Stimulated activated memory B cell treated with anti-CD40 and anti-IgM and Interleukin-4, amounts not matched to agents 10 μg/mL and 1 μg/mL and 100 μg/mL, for 72 hours (primary cell): ENCODE measurements at regions not wholly inside any gene's neighbourhood (a gene's known extent, or its start where the extent isn't known, plus 50 kb on each side); places are given as distances from the start of the nearest gene placed in this dataset.

Experiments used
- ATAC-seq: fragments of 150-1000 bp; cut with Tn5 transposase; 2 replicates; pipeline ENCODE4 v1.10.0; 2021
- H3K27ac Mint-ChIP-seq: one replicate; pipeline ENCODE4 v1.8.0; 2022; ENCODE audit warnings: mild to moderate bottlenecking, mixed read lengths
- H3K27me3 Mint-ChIP-seq: one replicate; pipeline ENCODE4 v1.8.0; 2022; ENCODE audit warnings: mixed read lengths
- H3K36me3 Mint-ChIP-seq: one replicate; pipeline ENCODE4 v1.8.0; 2022; ENCODE audit warnings: mixed read lengths
- H3K4me1 Mint-ChIP-seq: one replicate; pipeline ENCODE4 v1.8.0; 2022; ENCODE audit warnings: mixed read lengths
- H3K4me3 Mint-ChIP-seq: one replicate; pipeline ENCODE4 v1.8.0; 2022; ENCODE audit warnings: mild to moderate bottlenecking, moderate library complexity, mixed read lengths
- H3K9me3 Mint-ChIP-seq: one replicate; pipeline ENCODE4 v1.8.0; 2022; ENCODE audit warnings: mixed read lengths

DNA sequence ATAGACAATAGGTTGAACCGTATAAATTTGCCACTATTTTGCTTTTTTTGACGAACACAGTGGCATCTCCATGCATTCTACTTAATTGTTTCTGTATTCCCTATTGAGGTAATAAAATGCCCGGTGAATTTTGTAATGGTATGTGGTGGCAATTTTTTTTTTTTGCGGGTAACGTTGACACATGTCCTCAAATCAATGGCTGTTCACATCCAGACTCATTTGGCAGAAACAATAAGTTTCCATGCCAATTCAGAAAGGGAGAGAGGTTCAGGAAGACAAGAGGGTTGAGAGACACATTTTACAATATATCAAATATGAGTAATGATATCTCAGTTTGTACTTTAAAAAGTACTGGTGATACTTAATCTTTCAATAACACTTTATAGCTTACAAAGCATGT lies 463.9 kb downstream of the WDR72 start:
- Mint-ChIP-seq H3K4me1 (no peaks in the 10 kb centered on the region), H3K27ac (no peak overlapping the region), H3K4me3 (no peak overlapping the region), H3K27me3 (no peaks in the 10 kb centered on the region), H3K36me3 (no peaks in the 10 kb centered on the region), H3K9me3 (no peaks in the 10 kb centered on the region)
- no peak for ATAC-seq

DNA sequence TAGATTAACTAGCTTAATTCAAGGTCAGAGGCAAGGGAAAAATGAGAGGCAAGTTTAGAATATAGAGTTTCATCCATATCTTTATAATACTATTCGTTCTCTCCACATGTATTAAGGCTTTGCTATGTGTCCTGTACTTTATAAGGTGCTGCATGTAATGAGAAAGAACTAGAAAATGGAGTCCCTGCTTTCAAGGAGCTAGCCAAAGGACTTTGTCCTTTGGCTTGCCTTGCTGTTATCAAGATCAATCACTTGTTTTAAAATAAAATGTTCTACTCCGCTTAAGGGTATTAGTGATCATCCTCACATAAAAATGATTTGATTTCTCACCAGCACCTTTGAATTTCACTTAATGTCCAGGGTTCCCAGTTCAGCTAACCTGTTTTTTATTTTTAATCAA lies 470.9 kb downstream of the WDR72 start:
- H3K27me3 Mint-ChIP-seq = no peaks in the 10 kb centered on the region
- no peak overlapping the region for H3K4me3 Mint-ChIP-seq
- H3K27ac Mint-ChIP-seq = no peak overlapping the region
- ATAC-seq = no peak
- H3K36me3 Mint-ChIP-seq = no peaks in the 10 kb centered on the region
- no peaks in the 10 kb centered on the region for H3K4me1 Mint-ChIP-seq
- no peaks in the 10 kb centered on the region for H3K9me3 Mint-ChIP-seq

DNA sequence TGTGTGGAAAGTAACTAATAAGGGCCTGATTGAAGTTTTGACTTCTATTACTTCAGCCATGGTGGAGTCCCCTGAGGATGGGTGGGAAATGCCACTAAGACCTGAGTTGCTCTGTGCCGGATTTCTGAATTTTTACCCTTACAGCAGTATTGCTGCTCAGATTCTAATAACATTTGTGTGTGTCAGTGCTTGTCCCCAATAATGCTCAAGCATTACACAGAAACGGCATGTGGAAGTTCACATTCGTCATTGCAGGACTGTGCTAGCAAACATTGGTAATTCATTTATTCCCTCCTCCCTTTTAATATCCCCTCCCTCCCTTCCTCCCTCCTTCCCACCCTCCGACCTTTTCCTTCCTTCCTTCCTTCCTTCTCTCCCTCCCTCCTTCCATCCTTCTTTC lies 484.5 kb upstream of the ONECUT1 start:
- H3K4me1 Mint-ChIP-seq = no peaks in the 10 kb centered on the region
- H3K27ac Mint-ChIP-seq = no peak overlapping the region
- H3K27me3 Mint-ChIP-seq = peaks cover 17% of the 10 kb centered on the region
- ATAC-seq = no peak
- peaks cover 7% of the 10 kb centered on the region for H3K9me3 Mint-ChIP-seq
- H3K36me3 Mint-ChIP-seq = no peaks in the 10 kb centered on the region
- H3K4me3 Mint-ChIP-seq = no peak overlapping the region

DNA sequence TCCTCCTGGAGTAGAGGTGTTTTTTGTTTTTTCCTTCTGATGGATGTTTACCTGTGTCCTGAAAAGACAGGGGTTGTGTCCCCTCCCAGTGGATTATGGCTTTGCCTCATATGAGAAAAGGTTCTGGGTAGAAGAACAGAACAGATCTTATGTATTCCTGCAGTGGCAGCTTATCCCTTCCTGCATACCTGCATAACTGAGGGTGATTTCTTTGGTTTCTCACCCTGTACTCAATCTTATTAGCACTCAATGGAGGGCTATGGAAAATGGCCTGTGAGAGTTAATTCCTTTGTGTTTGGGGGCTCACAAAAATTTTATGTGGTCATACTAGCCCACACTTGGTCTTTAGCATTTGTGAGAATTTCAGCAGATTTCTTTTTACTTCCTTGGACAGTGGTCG lies 482.0 kb upstream of the ONECUT1 start:
- no peak overlapping the region for H3K4me3 Mint-ChIP-seq
- no peak overlapping the region for H3K27ac Mint-ChIP-seq
- no peaks in the 10 kb centered on the region for H3K36me3 Mint-ChIP-seq
- H3K9me3 Mint-ChIP-seq = peaks cover 7% of the 10 kb centered on the region
- H3K4me1 Mint-ChIP-seq = no peaks in the 10 kb centered on the region
- no peak for ATAC-seq
- peaks cover 15% of the 10 kb centered on the region for H3K27me3 Mint-ChIP-seq

DNA sequence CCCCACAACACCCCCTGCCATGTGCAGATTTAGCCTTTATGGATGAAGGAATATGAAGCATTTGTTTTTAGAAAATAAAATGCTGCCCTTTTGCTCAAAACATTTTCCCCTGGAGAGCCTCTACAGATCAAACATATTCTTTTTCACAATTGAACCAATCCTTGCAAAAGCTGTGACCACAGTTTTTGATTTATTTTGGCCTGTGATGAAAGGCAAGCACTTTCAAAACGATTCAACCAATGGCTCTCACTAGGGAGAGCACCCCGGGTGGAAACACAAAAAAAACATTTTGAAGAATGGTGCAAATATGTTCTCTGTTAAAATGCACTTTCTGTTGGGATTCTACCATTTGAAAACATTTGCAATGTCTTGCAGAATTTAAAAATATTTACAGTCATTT lies 476.0 kb upstream of the ONECUT1 start:
- H3K4me3 Mint-ChIP-seq = no peak overlapping the region
- no peaks in the 10 kb centered on the region for H3K4me1 Mint-ChIP-seq
- H3K9me3 Mint-ChIP-seq = peaks cover 4% of the 10 kb centered on the region
- H3K27ac Mint-ChIP-seq = no peak overlapping the region
- no peak for ATAC-seq
- no peaks in the 10 kb centered on the region for H3K36me3 Mint-ChIP-seq
- H3K27me3 Mint-ChIP-seq = no peaks in the 10 kb centered on the region

DNA sequence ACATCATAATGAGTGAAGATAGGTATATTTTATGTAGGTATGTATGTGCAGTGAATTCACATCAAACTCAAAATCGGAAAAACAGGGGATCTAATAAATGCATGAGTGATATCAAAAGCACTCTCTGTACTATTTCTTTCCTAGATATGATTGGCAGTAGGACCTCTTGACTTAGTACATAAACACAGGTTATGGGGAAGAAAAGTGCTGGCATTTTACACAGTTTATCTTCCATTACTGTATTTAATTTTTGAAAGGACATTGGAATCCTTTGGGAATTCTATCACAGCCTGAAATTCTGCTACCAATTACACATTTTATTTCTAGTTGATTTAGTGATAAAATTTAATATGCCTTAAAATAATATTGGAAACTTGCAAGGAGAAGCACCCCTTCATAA lies 470.5 kb upstream of the ONECUT1 start:
- no peak for ATAC-seq
- no peaks in the 10 kb centered on the region for H3K27me3 Mint-ChIP-seq
- no peaks in the 10 kb centered on the region for H3K4me1 Mint-ChIP-seq
- no peaks in the 10 kb centered on the region for H3K36me3 Mint-ChIP-seq
- no peak overlapping the region for H3K27ac Mint-ChIP-seq
- no peaks in the 10 kb centered on the region for H3K9me3 Mint-ChIP-seq
- no peak overlapping the region for H3K4me3 Mint-ChIP-seq

GRCh38 chr15:53256457-53256856 lies 466.3 kb upstream of the ONECUT1 start:
- Mint-ChIP-seq H3K9me3 (peaks cover 2% of the 10 kb centered on the region), H3K4me1 (no peaks in the 10 kb centered on the region), H3K27ac (no peak overlapping the region), H3K27me3 (no peaks in the 10 kb centered on the region), H3K36me3 (no peaks in the 10 kb centered on the region), H3K4me3 (no peak overlapping the region)
- ATAC-seq = no peak

DNA sequence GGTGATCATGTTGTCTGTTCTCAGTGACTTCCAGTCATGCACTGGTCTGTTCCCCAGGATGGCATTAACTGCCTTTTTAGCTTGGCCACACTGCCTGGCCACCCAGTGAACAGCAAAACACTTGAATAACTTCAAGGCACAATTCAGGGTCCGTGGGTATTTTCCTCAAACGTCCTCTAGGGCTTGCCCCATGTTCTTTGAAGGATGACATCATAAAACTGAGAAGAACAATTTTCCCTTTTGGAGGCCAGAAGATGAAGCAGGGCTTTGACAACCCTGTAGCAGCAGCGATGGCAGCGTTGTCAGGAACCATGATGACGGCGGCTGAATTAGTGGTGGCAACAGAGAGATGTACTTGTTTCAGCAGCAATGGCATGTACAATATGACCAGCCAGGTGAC lies 465.9 kb upstream of the ONECUT1 start:
- Mint-ChIP-seq H3K27me3 (no peaks in the 10 kb centered on the region), H3K4me3 (no peak overlapping the region), H3K36me3 (no peaks in the 10 kb centered on the region), H3K27ac (no peak overlapping the region), H3K9me3 (peaks cover 2% of the 10 kb centered on the region), H3K4me1 (no peaks in the 10 kb centered on the region)
- no peak for ATAC-seq

DNA sequence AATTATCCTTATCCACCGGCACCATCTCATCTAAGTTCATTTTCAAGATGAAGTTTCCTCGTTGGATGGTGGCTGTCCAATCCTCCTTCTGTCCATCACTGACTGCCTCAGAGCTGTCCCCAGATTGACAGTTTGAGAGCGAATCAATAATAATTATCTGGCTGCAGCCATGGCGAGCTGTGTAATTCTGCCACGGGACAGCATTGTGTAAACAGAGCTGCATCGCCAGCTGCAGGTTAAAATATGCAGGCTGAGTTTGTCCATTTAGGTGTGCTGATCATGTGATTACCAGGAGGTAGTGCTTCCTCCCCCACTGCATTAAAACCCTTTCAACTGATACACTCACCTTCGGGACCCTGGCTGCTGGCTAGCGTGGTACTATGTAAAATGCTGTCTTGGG lies 461.9 kb upstream of the ONECUT1 start:
- Mint-ChIP-seq H3K27ac (no peak overlapping the region), H3K4me1 (no peaks in the 10 kb centered on the region), H3K4me3 (no peak overlapping the region), H3K36me3 (no peaks in the 10 kb centered on the region), H3K9me3 (peaks cover 2% of the 10 kb centered on the region), H3K27me3 (no peaks in the 10 kb centered on the region)
- ATAC-seq = no peak

GRCh38 chr15:53251523-53251922 lies 461.4 kb upstream of the ONECUT1 start:
- no peaks in the 10 kb centered on the region for H3K36me3 Mint-ChIP-seq
- no peak for ATAC-seq
- no peak overlapping the region for H3K4me3 Mint-ChIP-seq
- H3K27me3 Mint-ChIP-seq = no peaks in the 10 kb centered on the region
- no peaks in the 10 kb centered on the region for H3K4me1 Mint-ChIP-seq
- H3K27ac Mint-ChIP-seq = no peak overlapping the region
- peaks cover 2% of the 10 kb centered on the region for H3K9me3 Mint-ChIP-seq

DNA sequence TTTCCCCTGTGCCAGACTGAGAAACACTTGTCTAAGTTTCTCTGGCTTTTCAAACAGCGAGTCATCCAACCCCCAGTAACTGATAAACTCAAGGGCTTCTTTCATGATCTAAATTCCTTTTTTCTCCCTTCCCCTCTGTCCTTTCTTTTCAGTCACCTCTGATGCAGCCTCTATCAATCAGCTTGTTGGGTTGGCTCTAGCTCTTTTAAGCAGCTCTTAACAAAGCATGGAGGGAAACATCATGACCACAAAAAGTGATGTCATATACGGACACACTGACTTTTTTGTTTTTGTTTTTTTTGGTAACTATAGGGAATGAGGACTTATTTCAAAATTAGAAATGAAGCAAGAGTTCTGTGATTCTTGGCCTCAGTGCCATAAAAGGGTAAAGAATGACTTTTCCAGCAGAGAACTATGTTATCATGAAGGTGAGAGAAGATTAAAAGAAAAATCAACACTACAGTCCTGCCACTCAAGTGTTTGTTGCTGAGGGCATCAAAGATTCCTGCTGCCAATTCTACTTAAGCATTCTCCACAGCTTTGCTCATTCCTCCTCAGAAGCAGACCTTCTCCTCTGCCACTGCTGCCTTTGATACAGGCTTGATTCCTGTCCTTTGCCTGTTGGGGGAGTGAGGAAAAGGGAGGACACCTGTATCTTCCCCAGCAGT lies 457.0 kb upstream of the ONECUT1 start:
- Mint-ChIP-seq H3K4me1 (no peaks in the 10 kb centered on the region), H3K9me3 (peaks cover 7% of the 10 kb centered on the region), H3K36me3 (no peaks in the 10 kb centered on the region), H3K4me3 (no peak overlapping the region), H3K27me3 (no peaks in the 10 kb centered on the region), H3K27ac (no peak overlapping the region)
- no peak for ATAC-seq

GRCh38 chr15:53246404-53246803 lies 456.3 kb upstream of the ONECUT1 start:
- Mint-ChIP-seq H3K4me1 (no peaks in the 10 kb centered on the region), H3K27ac (no peak overlapping the region), H3K27me3 (no peaks in the 10 kb centered on the region), H3K9me3 (peaks cover 5% of the 10 kb centered on the region), H3K36me3 (no peaks in the 10 kb centered on the region), H3K4me3 (no peak overlapping the region)
- no peak for ATAC-seq

- Mint-ChIP-seq H3K9me3 (no peaks in the 10 kb centered on the region), H3K27me3 (no peaks in the 10 kb centered on the region), H3K4me3 (no peak overlapping the region), H3K36me3 (no peaks in the 10 kb centered on the region), H3K4me1 (no peaks in the 10 kb centered on the region), H3K27ac (no peak overlapping the region)
- ATAC-seq = no peak
These were observed 443.7 kb upstream of the ONECUT1 start for GRCh38 chr15:53233801-53234200.

DNA sequence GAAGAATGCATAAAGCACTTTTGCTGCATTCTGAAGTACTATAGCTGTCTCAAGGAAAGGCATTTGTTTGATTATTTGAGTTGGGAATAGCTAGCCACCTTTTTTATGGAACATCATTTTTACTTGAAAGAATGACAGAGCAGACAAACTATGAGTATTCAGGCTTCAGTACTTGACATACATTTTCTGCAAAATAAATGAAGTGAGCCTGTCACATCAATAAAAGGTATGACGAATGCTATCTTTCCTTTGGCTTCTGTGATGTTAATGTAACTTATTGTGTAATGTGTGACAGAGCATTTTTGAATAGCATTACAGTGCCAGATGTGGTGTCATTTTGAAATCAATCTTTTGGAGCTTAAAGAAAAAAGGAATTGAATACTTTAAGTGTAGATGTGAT lies 440.3 kb upstream of the ONECUT1 start:
- ATAC-seq = no peak
- Mint-ChIP-seq H3K4me1 (no peaks in the 10 kb centered on the region), H3K4me3 (no peak overlapping the region), H3K9me3 (no peaks in the 10 kb centered on the region), H3K27me3 (no peaks in the 10 kb centered on the region), H3K36me3 (no peaks in the 10 kb centered on the region), H3K27ac (no peak overlapping the region)

- Mint-ChIP-seq H3K9me3 (no peaks in the 10 kb centered on the region), H3K27ac (no peak overlapping the region), H3K27me3 (no peaks in the 10 kb centered on the region), H3K4me1 (no peaks in the 10 kb centered on the region), H3K36me3 (no peaks in the 10 kb centered on the region), H3K4me3 (no peak overlapping the region)
- no peak for ATAC-seq
These were observed 436.4 kb upstream of the ONECUT1 start for GRCh38 chr15:53226559-53226958.

DNA sequence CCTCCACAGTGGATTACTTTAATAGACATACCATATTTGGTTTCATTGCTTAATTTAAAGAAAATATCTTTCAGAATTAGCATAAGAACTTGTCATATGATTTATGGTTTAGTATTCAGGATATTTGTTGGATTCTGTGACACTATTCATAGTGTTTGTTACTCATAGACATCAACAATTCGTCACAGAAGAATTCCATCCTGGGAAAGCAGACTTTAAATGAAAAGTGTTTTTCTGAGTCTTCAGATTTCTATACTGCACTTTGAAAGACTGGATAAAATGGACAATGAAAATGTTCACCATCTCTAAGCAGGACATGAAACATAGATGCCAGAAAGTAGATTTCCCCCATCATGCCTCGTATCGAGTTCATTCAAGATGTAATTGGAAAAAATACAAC lies 435.6 kb upstream of the ONECUT1 start:
- Mint-ChIP-seq H3K27me3 (no peaks in the 10 kb centered on the region), H3K4me1 (no peaks in the 10 kb centered on the region), H3K4me3 (no peak overlapping the region), H3K36me3 (no peaks in the 10 kb centered on the region), H3K27ac (no peak overlapping the region), H3K9me3 (no peaks in the 10 kb centered on the region)
- no peak for ATAC-seq

GRCh38 chr15:53224371-53224770 lies 434.2 kb upstream of the ONECUT1 start:
- no peak for ATAC-seq
- no peaks in the 10 kb centered on the region for H3K36me3 Mint-ChIP-seq
- no peaks in the 10 kb centered on the region for H3K4me1 Mint-ChIP-seq
- no peaks in the 10 kb centered on the region for H3K27me3 Mint-ChIP-seq
- H3K27ac Mint-ChIP-seq = no peak overlapping the region
- no peaks in the 10 kb centered on the region for H3K9me3 Mint-ChIP-seq
- no peak overlapping the region for H3K4me3 Mint-ChIP-seq
